IMR-90 (cell line): ENCODE measurements at regions not wholly inside any gene's neighbourhood (a gene's known extent, or its start where the extent isn't known, plus 50 kb on each side); places are given as distances from the start of the nearest gene placed in this dataset.

ENCODE experiments used
- ATAC-seq: fragments of 200-7000 bp; cut with Tn5 transposase; 2 replicates; pipeline ENCODE4 v1.9.1; 2020; ENCODE audit warnings: low read depth, mild to moderate bottlenecking, moderate library complexity
- BruUV-seq: library from RNA; stranded (reverse); fragments of 400-500 nt; replicated peaks from 2 replicates; lab custom pipeline; 2021; lab: Mats Ljungman, UMichigan
- CTCF ChIA-PET: fragments of 300-600 bp; formaldehyde crosslinking; extraction: SDS; loops from one replicate; lab custom pipeline; 2021; ENCODE audit warnings: antibody characterized with exemption; lab: Yijun Ruan, JAX
- POLR2A ChIA-PET: fragments of 300-600 bp; sonication (Branson Sonifier 250); formaldehyde crosslinking; loops from one replicate; lab custom pipeline; 2022; ENCODE audit warnings: antibody characterized with exemption; ENCODE audit not compliant: unreplicated experiment; lab: Charles Lee
- DNase-seq: peaks from one replicate; pipeline ENCODE4 v3.0.0; 2013
- H2AFZ ChIP-seq: replicated peaks from 2 replicates; pipeline ENCODE3; 2013; ENCODE audit warnings: low read length, mild to moderate bottlenecking; ENCODE audit not compliant: poor library complexity
- H2AK5ac ChIP-seq: 2 replicates; pipeline ENCODE4 v1.6.1; 2013; ENCODE audit warnings: low read depth, low read length, inconsistent platforms
- H2AK9ac ChIP-seq: replicated peaks from 2 replicates; pipeline ENCODE3; 2013; ENCODE audit warnings: mild to moderate bottlenecking, low read depth, low read length, moderate library complexity; ENCODE audit not compliant: poor library complexity
- H2BK120ac ChIP-seq: 2 replicates; pipeline ENCODE4 v1.6.1; 2013; ENCODE audit warnings: low read depth, low read length, inconsistent platforms
- H2BK15ac ChIP-seq: 3 replicates; pipeline ENCODE4 v1.6.1; 2013; ENCODE audit warnings: low read depth, low read length, inconsistent platforms
- H2BK20ac ChIP-seq: 2 replicates; pipeline ENCODE4 v1.6.1; 2013; ENCODE audit warnings: low read depth, mild to moderate bottlenecking, inconsistent platforms, low read length, moderate library complexity
- H2BK5ac ChIP-seq: 2 replicates; pipeline ENCODE4 v1.6.1; 2013; ENCODE audit warnings: mild to moderate bottlenecking, low read depth, low read length, inconsistent platforms; ENCODE audit not compliant: poor library complexity, severe bottlenecking
- H3K14ac ChIP-seq: replicated peaks from 2 replicates; pipeline ENCODE4 v1.6.1; 2013; ENCODE audit warnings: low read depth, low read length, inconsistent platforms
- H3K18ac ChIP-seq: 2 replicates; pipeline ENCODE4 v1.6.1; 2013; ENCODE audit warnings: low read depth, low read length, control low read depth
- H3K23ac ChIP-seq: 2 replicates; pipeline ENCODE4 v1.6.1; 2013; ENCODE audit warnings: low read depth, low read length, inconsistent platforms
- H3K27ac ChIP-seq: 2 replicates; pipeline ENCODE4 v1.5.1; 2013; ENCODE audit warnings: mild to moderate bottlenecking, control low read depth, low read length; ENCODE audit not compliant: insufficient read depth
- H3K27me3 ChIP-seq: 2 replicates; pipeline ENCODE4 v1.6.1; 2013; ENCODE audit warnings: low read length; ENCODE audit not compliant: control insufficient read depth, insufficient read depth
- H3K36me3 ChIP-seq: 2 replicates; pipeline ENCODE4 v1.6.1; 2013; ENCODE audit warnings: low read length, mixed read lengths; ENCODE audit not compliant: control insufficient read depth, insufficient read depth
- H3K4ac ChIP-seq: 2 replicates; pipeline ENCODE4 v1.6.1; 2013; ENCODE audit warnings: low read depth, low read length, inconsistent platforms
- H3K4me1 ChIP-seq: 2 replicates; pipeline ENCODE4 v1.6.1; 2013; ENCODE audit warnings: low read length, mixed read lengths; ENCODE audit not compliant: control insufficient read depth, insufficient read depth
- H3K4me2 ChIP-seq: 2 replicates; pipeline ENCODE4 v1.6.1; 2013; ENCODE audit warnings: low read depth, mild to moderate bottlenecking, control low read depth, low read length, moderate library complexity
- H3K4me3 ChIP-seq: 2 replicates; pipeline ENCODE4 v1.5.1; 2013; ENCODE audit warnings: low read depth, mild to moderate bottlenecking, control low read depth, low read length, moderate library complexity; ENCODE audit not compliant: insufficient read depth
- H3K56ac ChIP-seq: 2 replicates; pipeline ENCODE4 v1.6.1; 2013; ENCODE audit warnings: low read length, inconsistent platforms; ENCODE audit not compliant: insufficient read depth; ENCODE audit errors: extremely low read depth
- H3K79me1 ChIP-seq, 2 experiments: 2 replicates each; pipeline ENCODE4 v1.6.1; 2013; ENCODE audit warnings: low read length in 2 of 2, inconsistent platforms in 1 of 2, low read depth in 1 of 2
- H3K9ac ChIP-seq: 2 replicates; pipeline ENCODE4 v1.6.1; 2013; ENCODE audit warnings: low read depth, low read length, control low read depth
- H3K9me1 ChIP-seq: 2 replicates; pipeline ENCODE4 v1.6.1; 2013; ENCODE audit warnings: low read length, inconsistent platforms; ENCODE audit not compliant: insufficient read depth
- H3K9me3 ChIP-seq: 2 replicates; pipeline ENCODE4 v1.6.1; 2013; ENCODE audit warnings: low read length; ENCODE audit not compliant: control insufficient read depth, insufficient read depth
- H4K20me1 ChIP-seq: 2 replicates; pipeline ENCODE4 v1.6.1; 2013; ENCODE audit warnings: low read length, inconsistent platforms; ENCODE audit not compliant: insufficient read depth
- H4K5ac ChIP-seq: 2 replicates; pipeline ENCODE4 v1.6.1; 2013; ENCODE audit warnings: mild to moderate bottlenecking, low read depth, low read length, control low read depth
- H4K8ac ChIP-seq, 2 experiments: 2 replicates each; pipeline ENCODE4 v1.6.1; 2013; ENCODE audit warnings: low read depth in 2 of 2, low read length in 2 of 2, control low read depth in 1 of 2, inconsistent platforms in 1 of 2
- H4K91ac ChIP-seq: 2 replicates; pipeline ENCODE4 v1.6.1; 2013; ENCODE audit warnings: low read depth, low read length, inconsistent platforms; ENCODE audit not compliant: insufficient read depth
- BHLHE40 ChIP-seq: fragments of 150-350 bp; IDR thresholded peaks from 2 replicates; pipeline ENCODE4 v1.6.1; 2016; ENCODE audit warnings: mild to moderate bottlenecking, low read depth, low read length
- CEBPB ChIP-seq: IDR thresholded peaks from 2 replicates; pipeline ENCODE4 v1.6.1; 2012; ENCODE audit warnings: low read depth, low read length, improper control_type of control experiment
- CHD1 ChIP-seq: IDR thresholded peaks from 2 replicates; pipeline ENCODE4 v1.6.1; 2012; ENCODE audit warnings: low read depth, low read length, improper control_type of control experiment
- FOS ChIP-seq: fragments of 150-350 bp; IDR thresholded peaks from 2 replicates; pipeline ENCODE4 v1.6.1; 2016; ENCODE audit warnings: low read depth, low read length
- MAFK ChIP-seq: IDR thresholded peaks from 2 replicates; pipeline ENCODE4 v1.6.1; 2012; ENCODE audit warnings: low read depth, low read length, improper control_type of control experiment
- MAZ ChIP-seq: IDR thresholded peaks from 2 replicates; pipeline ENCODE4 v1.6.1; 2012; ENCODE audit warnings: low read depth, mild to moderate bottlenecking, low read length, improper control_type of control experiment, moderate library complexity, borderline replicate concordance
- MXI1 ChIP-seq: IDR thresholded peaks from 2 replicates; pipeline ENCODE4 v1.6.1; 2012; ENCODE audit warnings: low read depth, mild to moderate bottlenecking, low read length, moderate library complexity, borderline replicate concordance
- NFE2L2 ChIP-seq: fragments of 150-350 bp; IDR thresholded peaks from 2 replicates; pipeline ENCODE4 v1.6.1; 2016; ENCODE audit warnings: low read depth, mild to moderate bottlenecking, low read length
- POLR2A ChIP-seq: IDR thresholded peaks from 2 replicates; pipeline ENCODE4 v1.6.1; 2012; ENCODE audit warnings: mild to moderate bottlenecking, low read depth, low read length
- RAD21 ChIP-seq: IDR thresholded peaks from 2 replicates; pipeline ENCODE4 v1.6.1; 2012; ENCODE audit warnings: low read length, improper control_type of control experiment
- RCOR1 ChIP-seq: IDR thresholded peaks from 2 replicates; pipeline ENCODE4 v1.6.1; 2012; ENCODE audit warnings: mild to moderate bottlenecking, low read length, improper control_type of control experiment; ENCODE audit not compliant: insufficient replicate concordance
- RFX5 ChIP-seq: IDR thresholded peaks from 2 replicates; pipeline ENCODE4 v1.8.0; 2012; ENCODE audit warnings: low read depth, mild to moderate bottlenecking, low read length, moderate library complexity
- SMC3 ChIP-seq: fragments of 150-350 bp; IDR thresholded peaks from 2 replicates; pipeline ENCODE4 v1.6.1; 2016; ENCODE audit warnings: low read depth, mild to moderate bottlenecking, antibody characterized with exemption, low read length, moderate library complexity
- WGBS, 2 experiments: methylation state at CpG; one replicate each; pipeline versions ENCODE4 v1.1.5 to v1.1.7; 2013; ENCODE audit warnings: missing lambda C conversion rate in 2 of 2; ENCODE audit not compliant: insufficient read length in 1 of 2; ENCODE audit errors: extremely low coverage in 2 of 2; 5-methylcytosine and 5-hydroxymethylcytosine counted together
- dilution Hi-C: fragments of 300-500 bp; cut with HindIII; formaldehyde crosslinking; loops from one replicate; pipeline ENCODE4 v1.14.3; 2018; ENCODE audit warnings: low sequenced_read_pairs; ENCODE audit not compliant: unreplicated experiment
- in situ Hi-C: fragments of 300-500 bp; cut with MboI; formaldehyde crosslinking; loops from 3 replicates; pipeline ENCODE4 v1.14.3; 2019; ENCODE audit warnings: low sequenced_read_pairs, inconsistent platforms, mixed read lengths
- intact Hi-C: fragments of 100-400 bp; cut with micrococcal nuclease; formaldehyde crosslinking; loops from 2 replicates; pipeline ENCODE4 v1.10.0; 2022
- TF ChIP-seq, protein P1 (sequence below): fragments of 150-350 bp; IDR thresholded peaks from 2 replicates; pipeline ENCODE4 v1.6.1; 2017; ENCODE audit warnings: mild to moderate bottlenecking, antibody characterized with exemption, low read length, low read depth
- TF ChIP-seq, protein P2 (sequence below): conservative IDR thresholded peaks from 2 replicates; pipeline ENCODE4 v1.5.1; 2012; ENCODE audit warnings: mild to moderate bottlenecking, low read depth, low read length, improper control_type of control experiment
- TF ChIP-seq, protein P3 (sequence below): fragments of 150-350 bp; IDR thresholded peaks from 2 replicates; pipeline ENCODE4 v1.6.1; 2016; ENCODE audit warnings: low read depth, mild to moderate bottlenecking, low read length, moderate library complexity, borderline replicate concordance

DNA sequence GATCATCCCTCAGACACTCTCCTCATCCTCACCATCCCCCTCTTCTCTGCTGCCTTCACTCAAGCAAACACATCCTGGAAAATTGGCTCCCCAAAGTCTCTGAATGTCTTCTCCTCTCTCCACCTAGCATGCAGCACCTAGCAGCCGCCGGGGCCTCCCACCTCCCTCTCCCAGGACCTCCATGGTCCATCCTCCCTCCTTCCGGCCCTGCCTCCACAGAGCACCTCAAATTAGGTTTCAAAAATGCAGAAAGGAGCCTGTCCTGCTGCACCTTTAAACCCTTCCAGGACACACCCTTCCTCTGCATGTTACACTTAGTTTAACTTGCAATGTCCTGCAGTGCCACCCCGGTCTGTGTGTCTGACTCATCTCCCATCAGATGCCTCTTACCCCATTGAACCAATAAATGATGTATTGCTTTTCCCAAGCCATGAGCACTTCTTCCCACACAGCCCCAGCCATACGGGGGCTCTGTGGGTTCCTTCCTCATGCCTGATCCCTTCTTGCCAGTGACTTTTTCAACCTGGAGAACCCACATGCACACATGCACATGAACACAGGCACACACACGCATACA, 582.5 kb upstream of the MGMT start:
- Histone ChIP-seq H2BK20ac (no peak overlapping the region), H2AK5ac (no peak overlapping the region), H3K56ac (no peak overlapping the region), H3K4me2 (no peak overlapping the region), H2AK9ac (no peak overlapping the region), H2AFZ (no peak overlapping the region), H3K27me3 (no peaks in the 10 kb centered on the region), H3K14ac (no peak overlapping the region), H4K91ac (no peak overlapping the region), H3K4me1 (no peaks in the 10 kb centered on the region), H3K4ac (no peak overlapping the region), H3K9ac (no peak overlapping the region), H3K79me1 (no peaks in the 10 kb centered on the region), H4K8ac (no peak overlapping the region), H3K23ac (no peak overlapping the region), H2BK120ac (no peak overlapping the region), H2BK5ac (no peak overlapping the region), H2BK15ac (no peak overlapping the region), H3K27ac (no peak overlapping the region), H3K4me3 (no peak overlapping the region), H3K9me1 (no peaks in the 10 kb centered on the region), H4K5ac (no peak overlapping the region), H3K9me3 (peaks cover 47% of the 10 kb centered on the region), H3K18ac (no peak overlapping the region), H3K36me3 (no peaks in the 10 kb centered on the region), H4K20me1 (no peaks in the 10 kb centered on the region)
- POLR2A ChIA-PET = no interaction called here
- intact Hi-C loops (no loop called here), in situ Hi-C loops (no loop called here), dilution Hi-C loops (no loop called here)
- DNase-seq (no peak), ATAC-seq (no peak)
- CTCF ChIA-PET = no interaction called here
- no TSS peak for BruUV-seq
- 68% methylated on average over 5 of the region's 6 CpGs; no CpG with 5 or more reads in 1 of the 2 experiments for WGBS, 2 experiments
- TF ChIP-seq RAD21 (no peak), FOS (no peak), MAZ (no peak), SMC3 (no peak), NFE2L2 (no peak), RFX5 (no peak), RCOR1 (no peak), CHD1 (no peak), BHLHE40 (no peak), POLR2A (no peak), MAFK (no peak), CEBPB (no peak), MXI1 (no peak)
- TF ChIP-seq, protein P1, sequence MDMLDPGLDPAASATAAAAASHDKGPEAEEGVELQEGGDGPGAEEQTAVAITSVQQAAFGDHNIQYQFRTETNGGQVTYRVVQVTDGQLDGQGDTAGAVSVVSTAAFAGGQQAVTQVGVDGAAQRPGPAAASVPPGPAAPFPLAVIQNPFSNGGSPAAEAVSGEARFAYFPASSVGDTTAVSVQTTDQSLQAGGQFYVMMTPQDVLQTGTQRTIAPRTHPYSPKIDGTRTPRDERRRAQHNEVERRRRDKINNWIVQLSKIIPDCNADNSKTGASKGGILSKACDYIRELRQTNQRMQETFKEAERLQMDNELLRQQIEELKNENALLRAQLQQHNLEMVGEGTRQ = no peak
- TF ChIP-seq, protein P2, sequence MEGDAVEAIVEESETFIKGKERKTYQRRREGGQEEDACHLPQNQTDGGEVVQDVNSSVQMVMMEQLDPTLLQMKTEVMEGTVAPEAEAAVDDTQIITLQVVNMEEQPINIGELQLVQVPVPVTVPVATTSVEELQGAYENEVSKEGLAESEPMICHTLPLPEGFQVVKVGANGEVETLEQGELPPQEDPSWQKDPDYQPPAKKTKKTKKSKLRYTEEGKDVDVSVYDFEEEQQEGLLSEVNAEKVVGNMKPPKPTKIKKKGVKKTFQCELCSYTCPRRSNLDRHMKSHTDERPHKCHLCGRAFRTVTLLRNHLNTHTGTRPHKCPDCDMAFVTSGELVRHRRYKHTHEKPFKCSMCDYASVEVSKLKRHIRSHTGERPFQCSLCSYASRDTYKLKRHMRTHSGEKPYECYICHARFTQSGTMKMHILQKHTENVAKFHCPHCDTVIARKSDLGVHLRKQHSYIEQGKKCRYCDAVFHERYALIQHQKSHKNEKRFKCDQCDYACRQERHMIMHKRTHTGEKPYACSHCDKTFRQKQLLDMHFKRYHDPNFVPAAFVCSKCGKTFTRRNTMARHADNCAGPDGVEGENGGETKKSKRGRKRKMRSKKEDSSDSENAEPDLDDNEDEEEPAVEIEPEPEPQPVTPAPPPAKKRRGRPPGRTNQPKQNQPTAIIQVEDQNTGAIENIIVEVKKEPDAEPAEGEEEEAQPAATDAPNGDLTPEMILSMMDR = no peak
- TF ChIP-seq, protein P3, sequence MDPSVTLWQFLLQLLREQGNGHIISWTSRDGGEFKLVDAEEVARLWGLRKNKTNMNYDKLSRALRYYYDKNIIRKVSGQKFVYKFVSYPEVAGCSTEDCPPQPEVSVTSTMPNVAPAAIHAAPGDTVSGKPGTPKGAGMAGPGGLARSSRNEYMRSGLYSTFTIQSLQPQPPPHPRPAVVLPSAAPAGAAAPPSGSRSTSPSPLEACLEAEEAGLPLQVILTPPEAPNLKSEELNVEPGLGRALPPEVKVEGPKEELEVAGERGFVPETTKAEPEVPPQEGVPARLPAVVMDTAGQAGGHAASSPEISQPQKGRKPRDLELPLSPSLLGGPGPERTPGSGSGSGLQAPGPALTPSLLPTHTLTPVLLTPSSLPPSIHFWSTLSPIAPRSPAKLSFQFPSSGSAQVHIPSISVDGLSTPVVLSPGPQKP = no peak
